HG02970 (cell line): ENCODE measurements at regions not wholly inside any gene's neighbourhood (a gene's known extent, or its start where the extent isn't known, plus 50 kb on each side); places are given as distances from the start of the nearest gene placed in this dataset.

Experiments used
- ATAC-seq: cut with Tn5 transposase; IDR thresholded peaks from one replicate; pipeline ENCODE4 v1.9.1; 2021; ENCODE audit warnings: mild to moderate bottlenecking, moderate library complexity, moderate number of reproducible peaks; ENCODE audit not compliant: unreplicated experiment, low FRiP score

DNA sequence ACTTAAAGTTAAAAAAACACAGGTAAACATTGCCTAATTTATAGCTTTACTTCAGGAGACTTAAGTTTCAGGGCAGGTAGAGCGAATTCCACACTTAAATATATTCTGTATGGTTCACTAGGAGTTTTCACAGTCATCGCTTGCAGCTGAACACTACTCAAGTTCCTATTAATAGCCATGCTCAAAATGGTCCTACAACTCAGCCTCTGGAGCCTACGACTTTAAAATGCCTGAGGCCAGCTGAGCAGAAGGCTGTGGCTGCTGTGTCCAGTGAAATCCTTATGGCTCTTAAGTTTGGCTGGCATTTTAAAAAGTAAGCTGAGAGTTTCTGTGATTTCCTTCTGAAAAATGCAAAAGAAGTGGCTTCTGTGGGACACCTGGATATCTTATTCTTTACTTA lies 105.4 kb upstream of the GLI3 start:
- no peak for ATAC-seq

DNA sequence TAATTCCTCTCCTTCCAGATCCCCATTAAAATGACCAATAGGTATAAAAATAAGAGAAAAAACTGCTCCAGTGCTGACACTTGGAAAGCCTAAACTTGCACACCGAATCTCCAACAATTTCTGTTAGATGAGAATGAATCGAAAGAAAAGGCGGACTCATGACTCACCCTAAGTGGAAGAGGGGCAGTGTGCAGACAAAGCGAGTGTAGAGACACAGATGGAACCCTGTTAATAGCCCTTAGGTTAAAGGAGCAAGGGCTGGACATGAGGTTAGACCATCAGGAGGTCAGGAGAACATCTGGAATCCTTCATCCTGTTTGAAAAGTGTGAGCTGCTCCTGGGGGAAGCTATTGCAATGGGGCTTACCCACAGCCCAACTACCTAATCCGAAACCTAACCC lies 103.4 kb upstream of the GLI3 start:
- no peak for ATAC-seq

DNA sequence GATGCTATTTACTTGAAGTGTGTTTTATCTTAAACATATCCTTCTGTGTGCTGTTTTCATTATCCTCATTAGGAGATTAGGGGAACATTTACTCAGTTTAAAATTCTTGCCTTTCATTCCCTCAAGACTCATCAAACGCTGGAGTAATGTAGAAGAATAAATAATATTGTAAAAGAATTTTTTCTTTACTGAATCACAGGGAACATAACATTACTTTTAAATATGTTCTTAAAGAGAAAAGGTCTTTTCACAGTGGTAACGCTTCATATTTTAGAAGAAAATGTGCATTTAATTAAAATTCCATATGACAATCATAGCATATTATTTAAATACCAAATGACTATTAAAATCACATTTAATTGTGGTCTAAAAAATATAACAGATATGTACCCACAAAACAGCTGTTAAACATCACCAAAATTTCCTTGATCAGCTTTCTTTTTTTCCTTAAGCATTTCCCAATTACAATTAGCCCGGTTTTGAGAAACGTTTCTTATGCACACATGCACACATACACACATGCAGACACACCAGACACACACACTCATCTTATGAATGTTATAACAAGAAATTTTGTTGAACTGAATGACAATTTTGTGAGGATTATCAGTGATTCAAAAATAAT lies 102.0 kb upstream of the GLI3 start:
- no peak for ATAC-seq

DNA sequence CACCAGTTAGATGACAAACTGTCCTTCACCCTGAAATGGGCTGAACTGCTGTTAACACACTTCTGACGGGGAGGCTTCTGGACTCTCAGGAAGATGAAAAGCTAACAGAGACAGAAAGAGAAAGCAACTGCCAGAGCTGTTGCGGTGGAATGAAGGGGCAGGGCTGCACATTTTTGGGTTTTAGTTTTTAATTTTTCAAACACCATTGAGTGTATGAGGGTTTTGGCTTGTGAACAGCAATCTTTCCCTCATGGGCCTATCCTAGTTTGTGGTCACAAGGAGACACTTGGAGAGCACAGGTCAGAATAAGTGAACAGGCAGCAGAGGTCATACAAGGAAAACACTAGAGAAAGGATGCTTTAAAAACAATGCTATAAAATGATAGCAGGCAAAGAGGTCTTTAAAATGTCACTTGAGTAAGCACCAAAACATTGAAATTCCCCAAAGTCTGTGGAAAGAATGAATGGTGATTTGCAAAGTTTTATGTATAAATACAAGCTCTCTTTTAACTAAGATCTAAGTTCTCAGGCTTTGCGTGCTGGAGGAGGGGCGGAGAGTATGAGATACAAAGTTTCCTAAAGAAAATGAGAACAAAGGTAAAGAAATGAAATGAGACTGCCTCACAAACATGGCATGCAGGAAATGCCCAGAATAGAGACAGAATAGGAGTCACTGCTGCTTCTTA lies 101.4 kb upstream of the GLI3 start:
- ATAC-seq: no peak

DNA sequence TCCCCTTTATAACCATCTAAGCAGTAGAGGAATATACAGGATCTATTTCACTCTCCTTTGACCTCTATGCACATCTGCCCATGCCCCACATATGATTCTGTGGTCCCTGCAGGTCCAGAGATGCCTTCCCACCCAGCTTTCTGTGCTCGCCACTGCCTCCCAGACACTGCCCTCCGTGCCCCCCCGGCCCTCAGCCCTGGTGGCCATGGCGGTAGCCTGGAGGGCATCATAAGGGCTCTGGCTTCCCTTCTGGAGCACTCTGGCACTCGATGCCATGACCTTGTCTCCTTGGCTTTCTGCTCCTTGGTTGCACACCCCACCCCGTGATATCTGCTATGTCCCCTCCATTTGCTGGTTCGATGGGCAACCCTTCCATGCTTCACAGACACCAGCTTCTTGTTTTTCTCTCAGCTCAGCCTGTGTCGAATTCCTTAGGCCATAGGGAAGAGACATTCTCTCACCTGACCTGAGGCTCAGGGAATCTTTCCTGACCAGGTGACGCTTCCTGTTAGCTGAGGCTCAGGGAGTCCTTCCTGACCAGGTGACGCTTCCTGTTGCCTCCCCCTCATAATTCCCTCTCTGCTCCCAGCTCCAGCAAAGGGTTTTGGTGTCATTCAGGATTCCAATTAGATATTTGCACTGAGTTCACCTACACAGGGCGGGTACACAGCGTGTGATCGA lies 100.4 kb upstream of the GLI3 start:
- no peak for ATAC-seq

DNA sequence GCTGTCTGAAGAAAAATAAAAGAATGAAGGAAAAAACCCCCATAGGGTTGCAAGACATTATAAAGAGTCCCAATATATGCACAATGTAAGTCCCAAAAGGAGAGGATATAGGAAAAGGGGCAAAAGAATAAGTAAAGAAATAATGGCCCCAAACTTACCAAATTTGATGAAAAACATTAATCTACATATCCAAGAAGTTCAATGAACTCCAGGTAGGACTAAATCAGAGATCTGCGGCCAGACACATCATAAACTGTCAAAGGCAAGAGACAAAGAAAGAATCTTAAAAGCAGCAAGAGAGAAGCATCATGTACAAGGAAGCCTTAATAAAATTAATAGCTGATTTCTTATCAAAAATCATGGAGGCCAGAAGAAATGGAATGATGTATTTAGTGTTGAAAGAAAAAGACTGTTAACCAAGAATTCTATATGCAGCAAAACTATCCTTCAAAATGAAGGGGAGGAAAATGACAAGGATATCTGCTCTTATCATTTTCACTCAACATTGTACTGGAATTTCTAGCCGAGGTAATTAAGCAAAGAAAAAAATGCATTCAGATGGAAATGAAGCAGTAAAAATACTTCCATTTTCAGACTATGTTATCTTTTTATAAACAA lies 95.7 kb upstream of the GLI3 start:
- no peak for ATAC-seq

DNA sequence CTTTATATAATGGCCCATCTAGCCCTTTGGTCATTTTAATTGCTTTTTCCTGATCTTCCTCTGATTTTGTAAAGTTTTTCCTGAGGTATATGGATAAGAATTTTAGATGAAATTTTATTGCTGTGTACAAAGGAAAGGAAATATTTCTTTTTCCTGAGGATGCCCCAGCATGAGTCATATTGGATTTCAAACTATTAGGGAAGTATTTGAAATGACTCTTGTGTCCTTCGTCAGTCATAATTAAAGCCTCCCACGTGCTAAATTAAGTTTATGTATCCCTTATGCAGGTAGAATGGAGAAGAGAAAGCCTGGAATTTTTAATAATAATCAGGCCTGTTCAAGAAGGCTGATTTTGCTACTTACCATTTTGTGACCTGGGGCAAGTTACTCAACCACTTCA lies 82.6 kb upstream of the GLI3 start:
- no peak for ATAC-seq

DNA sequence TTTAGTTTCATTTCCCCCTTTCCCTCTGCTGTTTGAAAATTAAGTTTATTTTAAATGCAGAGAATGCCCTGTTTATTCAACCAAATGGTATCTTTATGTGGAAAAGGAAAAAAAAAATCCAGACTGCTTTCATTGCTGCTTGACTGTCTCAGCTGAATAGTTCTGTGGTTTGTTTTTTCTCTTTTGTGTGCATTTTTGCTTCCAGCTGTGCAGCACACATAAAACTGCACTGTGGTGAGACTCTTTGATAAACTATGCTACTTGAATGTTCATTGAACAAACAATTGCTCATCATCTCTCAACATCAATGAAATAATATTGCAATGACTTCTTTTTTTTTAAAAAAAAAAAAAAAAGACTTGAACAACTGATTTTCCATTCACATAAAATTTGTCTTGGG lies 78.6 kb upstream of the GLI3 start:
- no peak for ATAC-seq

DNA sequence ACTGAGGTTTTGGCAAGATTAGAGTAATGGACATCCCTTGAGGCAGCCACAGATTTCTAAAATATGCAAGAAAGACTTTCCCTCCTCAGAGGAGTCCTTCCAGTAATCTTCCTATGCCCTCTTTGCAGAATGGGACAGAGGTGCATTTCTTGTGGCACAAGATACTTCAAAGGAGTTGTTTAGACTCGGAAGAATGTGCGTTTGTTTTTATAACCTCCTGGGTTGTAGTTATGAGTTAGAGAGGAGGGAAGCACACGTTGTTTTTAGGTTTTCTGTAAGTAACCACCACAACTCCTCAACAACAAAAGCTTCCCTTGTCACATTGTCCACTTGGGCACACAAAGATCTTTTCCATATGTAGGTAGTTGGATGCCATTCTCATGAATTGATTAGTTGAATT lies 78.1 kb upstream of the GLI3 start:
- ATAC-seq: no peak

DNA sequence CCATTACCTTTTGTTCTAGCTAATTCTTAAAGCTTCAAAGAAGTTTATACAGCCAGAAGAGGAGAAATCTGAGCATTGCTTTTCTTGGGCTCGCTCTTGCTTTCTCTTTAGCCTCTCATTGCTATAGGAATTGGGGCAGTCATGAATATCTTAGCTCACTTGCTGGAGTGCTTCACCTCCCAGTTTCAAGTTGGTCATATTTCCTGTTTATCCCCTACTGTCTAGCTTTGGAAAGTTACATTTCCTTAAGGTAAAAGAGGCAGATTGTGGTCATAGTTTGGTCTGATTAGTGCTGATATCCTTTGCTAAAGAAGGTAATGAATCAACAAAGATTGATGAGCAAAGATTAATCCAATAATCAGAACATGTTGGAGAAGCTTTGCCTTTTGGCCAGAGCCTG lies 77.7 kb upstream of the GLI3 start:
- no peak for ATAC-seq

DNA sequence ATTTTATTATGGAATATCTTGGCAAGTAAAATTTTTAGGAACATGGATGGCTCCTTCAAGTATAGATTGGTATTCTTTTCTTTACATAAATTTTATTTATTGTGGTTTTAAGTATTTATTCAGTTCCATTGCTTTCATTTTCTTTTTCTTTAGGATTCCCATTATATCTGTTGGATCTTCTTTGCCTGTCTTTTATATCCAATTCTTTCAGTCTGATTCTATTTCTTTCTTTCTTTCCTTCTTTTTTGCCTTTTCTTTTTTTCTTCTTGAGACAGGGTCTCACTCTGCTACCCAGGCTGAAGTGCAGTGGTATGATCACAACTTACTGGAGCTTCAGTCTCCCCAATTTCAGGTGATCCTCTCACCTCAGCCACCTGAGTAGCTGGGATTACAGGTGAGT lies 74.2 kb upstream of the GLI3 start:
- ATAC-seq: no peak

DNA sequence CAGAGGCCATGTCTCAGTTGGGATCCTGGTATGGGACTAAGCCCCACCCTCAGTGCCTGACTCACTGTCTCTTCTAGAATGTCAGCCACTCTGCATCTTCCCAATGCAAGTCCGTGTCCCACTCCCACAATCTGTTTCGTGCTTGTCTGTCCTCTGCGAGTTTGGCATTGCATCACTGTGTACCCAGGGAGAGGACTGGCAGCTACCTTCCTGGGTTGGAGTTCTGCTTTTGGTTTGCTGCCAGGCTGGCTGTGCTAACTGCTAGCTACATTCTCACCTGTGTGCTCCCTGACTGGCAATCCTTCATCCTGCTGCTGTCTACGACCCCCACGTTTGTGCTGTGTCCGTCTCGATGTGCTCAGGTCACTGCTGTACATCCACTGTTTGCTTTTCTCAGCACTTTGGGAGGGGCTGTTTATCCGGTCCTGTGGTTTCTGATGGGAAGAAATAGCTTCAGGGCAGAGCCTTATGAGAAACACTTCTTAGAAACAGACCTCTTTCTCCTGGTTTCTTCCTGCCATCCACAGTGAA lies 56.0 kb upstream of the GLI3 start:
- no peak for ATAC-seq

DNA sequence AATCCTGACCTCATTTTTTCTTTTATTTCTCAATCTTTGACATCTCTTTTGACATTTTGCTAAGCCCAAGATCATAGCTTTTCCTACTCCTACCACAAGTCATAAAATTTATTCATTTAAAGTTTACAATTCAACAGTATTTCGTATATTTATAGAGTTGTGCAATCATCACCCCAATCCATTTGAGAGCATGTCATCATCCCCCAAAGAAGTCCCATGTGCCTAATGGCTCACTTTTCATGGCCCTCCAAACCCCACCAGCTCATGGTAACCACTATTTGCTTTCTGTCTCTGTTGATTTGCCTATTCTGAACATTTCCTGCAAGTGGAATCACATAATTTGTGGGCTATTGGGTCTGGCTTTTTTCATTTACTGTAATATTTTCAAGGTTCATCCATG lies 52.5 kb upstream of the GLI3 start:
- no peak for ATAC-seq
